NOMO-1 treated with DMSO at 0.1 percent for 48 hours (cell line): ENCODE measurements at regions not wholly inside any gene's neighbourhood (a gene's known extent, or its start where the extent isn't known, plus 50 kb on each side); places are given as distances from the start of the nearest gene placed in this dataset.
"Not testable (repeated sequence)": the region's sequence is repeated elsewhere in the genome, so short reads cannot be mapped to it uniquely, and the experiment has no call there.

ENCODE experiments used
- DNase-seq: peaks from one replicate; lab custom pipeline; 2025; ENCODE audit not compliant: unreplicated experiment; lab: John Stamatoyannopoulos, UW

- DNase-seq, result not testable (repeated sequence)
Observed at GRCh38 chr1:149274493-149274892, 171.1 kb upstream of the NBPF9 start.

- DNase-seq, result not testable (repeated sequence)
Observed at GRCh38 chr1:149275802-149276201, 172.5 kb upstream of the NBPF9 start.

GRCh38 chr1:149276496-149276895, 173.1 kb upstream of the NBPF9 start:
- not testable (repeated sequence) for DNase-seq

- DNase-seq, result not testable (repeated sequence)
Observed at GRCh38 chr1:149278156-149278555, 174.8 kb upstream of the NBPF9 start.

GRCh38 chr1:149279015-149279414, 175.7 kb upstream of the NBPF9 start:
- DNase-seq, result not testable (repeated sequence)

- DNase-seq, result not testable (repeated sequence)
Observed at GRCh38 chr1:149279512-149279911, 176.2 kb upstream of the NBPF9 start.

- DNase-seq, result not testable (repeated sequence)
Observed at GRCh38 chr1:149284773-149285172, 181.4 kb upstream of the NBPF9 start.

- DNase-seq, result not testable (repeated sequence)
Observed at GRCh38 chr1:149285205-149285604, 181.9 kb upstream of the NBPF9 start.

GRCh38 chr1:149285638-149286037, 182.3 kb upstream of the NBPF9 start:
- DNase-seq, result not testable (repeated sequence)

- not testable (repeated sequence) for DNase-seq
Observed at GRCh38 chr1:149288580-149288979, 185.2 kb upstream of the NBPF9 start.

- not testable (repeated sequence) for DNase-seq
Observed at GRCh38 chr1:149300478-149301218, 174.2 kb upstream of the NBPF19 start.

GRCh38 chr1:149301282-149301681, 173.6 kb upstream of the NBPF19 start:
- DNase-seq, result not testable (repeated sequence)

- DNase-seq, result not testable (repeated sequence)
Observed at GRCh38 chr1:149304796-149305195, 170.0 kb upstream of the NBPF19 start.

- DNase-seq, result not testable (repeated sequence)
Observed at GRCh38 chr1:149307640-149308039, 167.2 kb upstream of the NBPF19 start.

GRCh38 chr1:149314921-149315320, 159.9 kb upstream of the NBPF19 start:
- DNase-seq, result not testable (repeated sequence)

- DNase-seq, result not testable (repeated sequence)
Observed at GRCh38 chr1:149320971-149321731, 153.7 kb upstream of the NBPF19 start.

GRCh38 chr1:149321732-149322016, 153.2 kb upstream of the NBPF19 start:
- DNase-seq, result not testable (repeated sequence)

GRCh38 chr1:149330081-149330335, 144.8 kb upstream of the NBPF19 start:
- not testable (repeated sequence) for DNase-seq

- DNase-seq, result not testable (repeated sequence)
Observed at GRCh38 chr1:149336082-149336481, 138.8 kb upstream of the NBPF19 start.

GRCh38 chr1:149338221-149338691, 136.6 kb upstream of the NBPF19 start:
- DNase-seq, result not testable (repeated sequence)

- DNase-seq, result not testable (repeated sequence)
Observed at GRCh38 chr1:149338698-149339097, 136.1 kb upstream of the NBPF19 start.

GRCh38 chr1:149349448-149349847, 125.4 kb upstream of the NBPF19 start:
- not testable (repeated sequence) for DNase-seq
